ENCODE measurements at regions not wholly inside any gene's neighbourhood (a gene's known extent, or its start where the extent isn't known, plus 50 kb on each side); places are given as distances from the start of the nearest gene placed in this dataset.
A peak's percentile ranks its signal among the peaks of the same experiment; 100 is the strongest.
"Not testable (repeated sequence)": the region's sequence is repeated elsewhere in the genome, so short reads cannot be mapped to it uniquely, and the experiment has no call there.

GRCh38 chrY:21600170-21600569, 65.5 kb downstream of the RBMY1A1 start:
- DNase-seq = no peak

- DNase-seq = no peak
Observed at GRCh38 chrY:21601524-21601923, 66.8 kb downstream of the RBMY1A1 start.

GRCh38 chrY:21602590-21602989, 67.9 kb downstream of the RBMY1A1 start:
- no peak for DNase-seq

GRCh38 chrY:21636137-21636536, 101.5 kb downstream of the RBMY1A1 start:
- DNase-seq = no peak

GRCh38 chrY:21650496-21650895, 115.8 kb downstream of the RBMY1A1 start:
- DNase-seq = no peak

GRCh38 chrY:21659057-21659456, 124.4 kb downstream of the RBMY1A1 start:
- DNase-seq = not testable (repeated sequence)

- DNase-seq = peak; percentile 1
Observed at GRCh38 chrY:21679590-21679989, 144.9 kb downstream of the RBMY1A1 start.

- DNase-seq = not testable (repeated sequence)
Observed at GRCh38 chrY:21686369-21686768, 151.7 kb downstream of the RBMY1A1 start.

GRCh38 chrY:21701951-21702350, 167.3 kb downstream of the RBMY1A1 start:
- not testable (repeated sequence) for DNase-seq

- DNase-seq = not testable (repeated sequence)
Observed at GRCh38 chrY:21702927-21703326, 168.2 kb downstream of the RBMY1A1 start.

- no peak for DNase-seq
Observed at GRCh38 chrY:21705309-21705708, 170.6 kb downstream of the RBMY1A1 start.

- not testable (repeated sequence) for DNase-seq
Observed at GRCh38 chrY:21706611-21707010, 171.9 kb downstream of the RBMY1A1 start.

GRCh38 chrY:21735489-21736060, 158.8 kb downstream of the RBMY1D start:
- not testable (repeated sequence) for DNase-seq

- not testable (repeated sequence) for DNase-seq
Observed at GRCh38 chrY:21744998-21745397, 149.3 kb downstream of the RBMY1D start.

- not testable (repeated sequence) for DNase-seq
Observed at GRCh38 chrY:21760243-21760642, 134.1 kb downstream of the RBMY1D start.

- not testable (repeated sequence) for DNase-seq
Observed at GRCh38 chrY:21767824-21768223, 126.5 kb downstream of the RBMY1D start.

- DNase-seq = not testable (repeated sequence)
Observed at GRCh38 chrY:21782174-21782860, 112.0 kb downstream of the RBMY1D start.

GRCh38 chrY:21813484-21814233, 80.7 kb downstream of the RBMY1D start:
- no peak for DNase-seq

- no peak for DNase-seq
Observed at GRCh38 chrY:21814491-21814890, 79.8 kb downstream of the RBMY1D start.

- DNase-seq = no peak
Observed at GRCh38 chrY:21821881-21822280, 72.4 kb downstream of the RBMY1D start.

GRCh38 chrY:21827593-21827992, 66.7 kb downstream of the RBMY1D start:
- DNase-seq = no peak

Measured in stimulated activated CD4-positive, alpha-beta T cell treated with anti-CD3 and anti-CD28 coated beads, Interleukin-15, amount 100 ng/mL, for 24 hours (primary cell).